ENCODE measurements at regions not wholly inside any gene's neighbourhood (a gene's known extent, or its start where the extent isn't known, plus 50 kb on each side); places are given as distances from the start of the nearest gene placed in this dataset.

DNA sequence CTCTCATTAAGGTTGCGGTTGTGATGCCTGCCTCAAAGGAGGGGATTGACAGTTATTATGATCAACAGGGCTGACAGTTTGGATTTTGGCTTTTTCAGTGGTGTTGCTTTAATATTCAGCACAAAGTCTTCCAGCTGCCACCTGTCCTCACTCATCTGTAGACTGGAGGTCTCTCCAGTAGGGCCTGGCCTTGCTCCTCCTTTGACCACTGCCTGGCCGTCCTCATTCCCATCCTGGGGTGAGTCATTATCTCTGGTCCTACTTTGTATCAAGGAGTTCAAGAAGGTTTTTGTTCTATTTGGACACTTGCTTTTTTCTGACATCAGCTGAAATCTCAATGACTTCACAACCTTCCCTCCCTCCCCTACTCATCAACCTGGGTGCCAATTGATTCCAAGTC is 95.1 kb upstream of the ZPLD1 start:
- intact Hi-C loops (cut with micrococcal nuclease; ENCODE audit: unreplicated experiment): no loop called here
- no peaks in the 10 kb centered on the region for H3K36me3 ChIP-seq (ENCODE audit: insufficient read depth, low read length)
- H3K4me1 ChIP-seq (ENCODE audit: insufficient read depth, low read length, poor library complexity, severe bottlenecking): no peaks in the 10 kb centered on the region
- DNase-seq (ENCODE audit: low spot score): no peak
- TF ChIP-seq, protein P1, sequence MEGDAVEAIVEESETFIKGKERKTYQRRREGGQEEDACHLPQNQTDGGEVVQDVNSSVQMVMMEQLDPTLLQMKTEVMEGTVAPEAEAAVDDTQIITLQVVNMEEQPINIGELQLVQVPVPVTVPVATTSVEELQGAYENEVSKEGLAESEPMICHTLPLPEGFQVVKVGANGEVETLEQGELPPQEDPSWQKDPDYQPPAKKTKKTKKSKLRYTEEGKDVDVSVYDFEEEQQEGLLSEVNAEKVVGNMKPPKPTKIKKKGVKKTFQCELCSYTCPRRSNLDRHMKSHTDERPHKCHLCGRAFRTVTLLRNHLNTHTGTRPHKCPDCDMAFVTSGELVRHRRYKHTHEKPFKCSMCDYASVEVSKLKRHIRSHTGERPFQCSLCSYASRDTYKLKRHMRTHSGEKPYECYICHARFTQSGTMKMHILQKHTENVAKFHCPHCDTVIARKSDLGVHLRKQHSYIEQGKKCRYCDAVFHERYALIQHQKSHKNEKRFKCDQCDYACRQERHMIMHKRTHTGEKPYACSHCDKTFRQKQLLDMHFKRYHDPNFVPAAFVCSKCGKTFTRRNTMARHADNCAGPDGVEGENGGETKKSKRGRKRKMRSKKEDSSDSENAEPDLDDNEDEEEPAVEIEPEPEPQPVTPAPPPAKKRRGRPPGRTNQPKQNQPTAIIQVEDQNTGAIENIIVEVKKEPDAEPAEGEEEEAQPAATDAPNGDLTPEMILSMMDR (conservative IDR thresholded peaks at IDR 0.05; ENCODE audit: low read length): no peak
- no peak for TF ChIP-seq EZH2phosphoT487 (IDR thresholded peaks at IDR 0.05; ENCODE audit: borderline replicate concordance, low read depth, low read length)
- H3K4me3 ChIP-seq (ENCODE audit: low read depth, low read length, poor library complexity, severe bottlenecking): no peak overlapping the region
- BruUV-seq (replicated peaks): no TSS peak
- ChIA-PET CTCF (ENCODE audit: unreplicated experiment) (no interaction called here), POLR2A (interaction anchor here (1.4 kb wide), 1 partner anchor 14 kb away, joined by 3 read pairs; no protein-coding TSS in a partner anchor)
- no peaks in the 10 kb centered on the region for H4K20me1 ChIP-seq (ENCODE audit: insufficient read depth, low read length)
- no peak overlapping the region for H3K4me2 ChIP-seq (ENCODE audit: low read length)
- no peak overlapping the region for H3K27ac ChIP-seq (ENCODE audit: low read depth, low read length, poor library complexity, severe bottlenecking)
- no peaks in the 10 kb centered on the region for H3K9me2 ChIP-seq (ENCODE audit: insufficient read depth, low read length)
- H2AFZ ChIP-seq (ENCODE audit: low read length): no peak overlapping the region
- no peaks in the 10 kb centered on the region for H3K9me3 ChIP-seq (ENCODE audit: low read length)
- H3K79me2 ChIP-seq (ENCODE audit: insufficient read depth, low read depth, low read length): no peaks in the 10 kb centered on the region

GRCh38 chr3:102346897-102347296 is 87.9 kb upstream of the ZPLD1 start:
- H3K79me2 ChIP-seq (ENCODE audit: insufficient read depth, low read depth, low read length): no peaks in the 10 kb centered on the region
- TF ChIP-seq, protein P1 (conservative IDR thresholded peaks at IDR 0.05; ENCODE audit: low read length): no peak
- H3K9me2 ChIP-seq (ENCODE audit: insufficient read depth, low read length): no peaks in the 10 kb centered on the region
- no peak overlapping the region for H3K4me3 ChIP-seq (ENCODE audit: low read depth, low read length, poor library complexity, severe bottlenecking)
- intact Hi-C loops (cut with micrococcal nuclease; ENCODE audit: unreplicated experiment): no loop called here
- H3K36me3 ChIP-seq (ENCODE audit: insufficient read depth, low read length): no peaks in the 10 kb centered on the region
- no peak for DNase-seq (ENCODE audit: low spot score)
- no peak overlapping the region for H3K27ac ChIP-seq (ENCODE audit: low read depth, low read length, poor library complexity, severe bottlenecking)
- POLR2A ChIA-PET: no interaction called here
- no peaks in the 10 kb centered on the region for H3K9me3 ChIP-seq (ENCODE audit: low read length)
- no TSS peak for BruUV-seq (replicated peaks)
- H3K4me2 ChIP-seq (ENCODE audit: low read length): no peak overlapping the region
- no peak overlapping the region for H2AFZ ChIP-seq (ENCODE audit: low read length)
- no peaks in the 10 kb centered on the region for H3K4me1 ChIP-seq (ENCODE audit: insufficient read depth, low read length, poor library complexity, severe bottlenecking)
- no peaks in the 10 kb centered on the region for H4K20me1 ChIP-seq (ENCODE audit: insufficient read depth, low read length)
- CTCF ChIA-PET (ENCODE audit: unreplicated experiment): no interaction called here

GRCh38 chr3:102348904-102349303 is 85.9 kb upstream of the ZPLD1 start:
- BruUV-seq (replicated peaks): no TSS peak
- intact Hi-C loops (cut with micrococcal nuclease; ENCODE audit: unreplicated experiment): no loop called here
- no peaks in the 10 kb centered on the region for H3K79me2 ChIP-seq (ENCODE audit: insufficient read depth, low read depth, low read length)
- TF ChIP-seq EZH2phosphoT487 (IDR thresholded peaks at IDR 0.05; ENCODE audit: borderline replicate concordance, low read depth, low read length): no peak
- TF ChIP-seq, protein P1 (conservative IDR thresholded peaks at IDR 0.05; ENCODE audit: low read length): no peak
- no peak overlapping the region for H3K4me2 ChIP-seq (ENCODE audit: low read length)
- H4K20me1 ChIP-seq (ENCODE audit: insufficient read depth, low read length): no peaks in the 10 kb centered on the region
- H3K36me3 ChIP-seq (ENCODE audit: insufficient read depth, low read length): no peaks in the 10 kb centered on the region
- ChIA-PET CTCF (ENCODE audit: unreplicated experiment) (no interaction called here), POLR2A (interaction anchor here (0.7 kb wide), 1 partner anchor 36 kb away, joined by 3 read pairs; no protein-coding TSS in a partner anchor)
- no peaks in the 10 kb centered on the region for H3K4me1 ChIP-seq (ENCODE audit: insufficient read depth, low read length, poor library complexity, severe bottlenecking)
- no peak for DNase-seq (ENCODE audit: low spot score)
- H3K9me3 ChIP-seq (ENCODE audit: low read length): no peaks in the 10 kb centered on the region
- no peak overlapping the region for H3K4me3 ChIP-seq (ENCODE audit: low read depth, low read length, poor library complexity, severe bottlenecking)
- H3K9me2 ChIP-seq (ENCODE audit: insufficient read depth, low read length): no peaks in the 10 kb centered on the region
- H2AFZ ChIP-seq (ENCODE audit: low read length): no peak overlapping the region
- no peak overlapping the region for H3K27ac ChIP-seq (ENCODE audit: low read depth, low read length, poor library complexity, severe bottlenecking)
